ENCODE measurements at regions not wholly inside any gene's neighbourhood (a gene's known extent, or its start where the extent isn't known, plus 50 kb on each side); places are given as distances from the start of the nearest gene placed in this dataset.

- no peak for DNase-seq (ENCODE audit: low read depth in 2 of 2)
Measured at GRCh38 chr19:28024920-28025319, 1188.0 kb downstream of the UQCRFS1 start.

GRCh38 chr19:28023064-28023463, 1189.9 kb downstream of the UQCRFS1 start:
- DNase-seq (ENCODE audit: low read depth in 2 of 2) = no peak

GRCh38 chr19:28022506-28022905, 1190.4 kb downstream of the UQCRFS1 start:
- DNase-seq (ENCODE audit: low read depth in 2 of 2) = no peak

- no peak for DNase-seq (ENCODE audit: low read depth in 2 of 2)
Measured at GRCh38 chr19:28021259-28022185, 1191.4 kb downstream of the UQCRFS1 start.

- DNase-seq (ENCODE audit: low read depth in 2 of 2) = no peak
Measured at GRCh38 chr19:28020619-28021258, 1192.2 kb downstream of the UQCRFS1 start.

- no peak for DNase-seq (ENCODE audit: low read depth in 2 of 2)
Measured at GRCh38 chr19:28019901-28020300, 1193.0 kb downstream of the UQCRFS1 start.

- DNase-seq (ENCODE audit: low read depth in 2 of 2) = no peak
Measured at GRCh38 chr19:28019371-28019770, 1193.6 kb downstream of the UQCRFS1 start.

GRCh38 chr19:28018499-28018898, 1194.5 kb downstream of the UQCRFS1 start:
- DNase-seq (ENCODE audit: low read depth in 2 of 2) = no peak

GRCh38 chr19:28014615-28015405, 1198.1 kb downstream of the UQCRFS1 start:
- no peak for DNase-seq (ENCODE audit: low read depth in 2 of 2)

GRCh38 chr19:28012361-28012760, 1200.6 kb downstream of the UQCRFS1 start:
- no peak for DNase-seq (ENCODE audit: low read depth in 2 of 2)

GRCh38 chr19:28010656-28011055, 1202.3 kb downstream of the UQCRFS1 start:
- DNase-seq (ENCODE audit: low read depth in 2 of 2) = no peak

GRCh38 chr19:28009696-28010095, 1203.3 kb downstream of the UQCRFS1 start:
- no peak for DNase-seq (ENCODE audit: low read depth in 2 of 2)

GRCh38 chr19:28008695-28009094, 1204.3 kb downstream of the UQCRFS1 start:
- no peak for DNase-seq (ENCODE audit: low read depth in 2 of 2)

GRCh38 chr19:28003543-28003942, 1209.4 kb downstream of the UQCRFS1 start:
- no peak for DNase-seq (ENCODE audit: low read depth in 2 of 2)

GRCh38 chr19:27997069-27997468, 1215.9 kb downstream of the UQCRFS1 start:
- no peak for DNase-seq (ENCODE audit: low read depth in 2 of 2)

- no peak for DNase-seq (ENCODE audit: low read depth in 2 of 2)
Measured at GRCh38 chr19:27993619-27994570, 1219.1 kb downstream of the UQCRFS1 start.

- DNase-seq (ENCODE audit: low read depth in 2 of 2) = no peak
Measured at GRCh38 chr19:27986299-27986698, 1226.7 kb downstream of the UQCRFS1 start.

- DNase-seq (ENCODE audit: low read depth in 2 of 2) = no peak
Measured at GRCh38 chr19:27975419-27976005, 1237.4 kb downstream of the UQCRFS1 start.

- no peak for DNase-seq (ENCODE audit: low read depth in 2 of 2)
Measured at GRCh38 chr19:27974082-27974513, 1238.9 kb downstream of the UQCRFS1 start.

- DNase-seq (ENCODE audit: low read depth in 2 of 2) = no peak
Measured at GRCh38 chr19:27972291-27973040, 1240.5 kb downstream of the UQCRFS1 start.

All from stimulated activated CD4-positive, alpha-beta T cell treated with anti-CD3 and anti-CD28 coated beads, Interleukin-1b, Interleukin-23, amount 100 ng/mL, for 4 hours (primary cell).